ENCODE measurements at regions not wholly inside any gene's neighbourhood (a gene's known extent, or its start where the extent isn't known, plus 50 kb on each side); places are given as distances from the start of the nearest gene placed in this dataset.

DNA sequence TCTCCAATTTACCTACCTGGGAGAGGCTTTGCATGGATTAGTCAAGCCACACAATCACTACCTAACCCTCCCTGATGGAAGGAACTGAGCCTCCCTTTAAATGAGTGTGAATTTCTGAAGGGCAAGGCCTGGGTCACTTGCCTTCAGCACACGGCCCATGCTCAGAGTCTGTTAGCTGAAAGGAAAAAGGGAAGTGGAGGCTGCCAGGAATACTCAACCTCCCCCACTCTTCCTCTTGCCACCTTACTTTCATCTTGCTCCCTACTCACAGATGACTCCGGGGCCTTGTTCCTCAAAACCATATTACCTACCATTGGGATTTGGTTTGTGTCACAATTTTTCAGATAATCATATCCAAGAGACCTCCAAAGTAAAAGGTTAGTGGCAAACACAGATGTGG, 220.0 kb downstream of the ABHD5 start:
- TF ChIP-seq POLR2AphosphoS5 (IDR thresholded peaks at IDR 0.05): no peak
- TF ChIP-seq, protein P1, sequence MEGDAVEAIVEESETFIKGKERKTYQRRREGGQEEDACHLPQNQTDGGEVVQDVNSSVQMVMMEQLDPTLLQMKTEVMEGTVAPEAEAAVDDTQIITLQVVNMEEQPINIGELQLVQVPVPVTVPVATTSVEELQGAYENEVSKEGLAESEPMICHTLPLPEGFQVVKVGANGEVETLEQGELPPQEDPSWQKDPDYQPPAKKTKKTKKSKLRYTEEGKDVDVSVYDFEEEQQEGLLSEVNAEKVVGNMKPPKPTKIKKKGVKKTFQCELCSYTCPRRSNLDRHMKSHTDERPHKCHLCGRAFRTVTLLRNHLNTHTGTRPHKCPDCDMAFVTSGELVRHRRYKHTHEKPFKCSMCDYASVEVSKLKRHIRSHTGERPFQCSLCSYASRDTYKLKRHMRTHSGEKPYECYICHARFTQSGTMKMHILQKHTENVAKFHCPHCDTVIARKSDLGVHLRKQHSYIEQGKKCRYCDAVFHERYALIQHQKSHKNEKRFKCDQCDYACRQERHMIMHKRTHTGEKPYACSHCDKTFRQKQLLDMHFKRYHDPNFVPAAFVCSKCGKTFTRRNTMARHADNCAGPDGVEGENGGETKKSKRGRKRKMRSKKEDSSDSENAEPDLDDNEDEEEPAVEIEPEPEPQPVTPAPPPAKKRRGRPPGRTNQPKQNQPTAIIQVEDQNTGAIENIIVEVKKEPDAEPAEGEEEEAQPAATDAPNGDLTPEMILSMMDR (IDR thresholded peaks at IDR 0.05): no peak
- no peak for TF ChIP-seq POLR2A (IDR thresholded peaks at IDR 0.05)

All from gastroesophageal sphincter (tissue), 3 donors.